Esophagus squamous epithelium (tissue), 4 donors: ENCODE measurements at regions not wholly inside any gene's neighbourhood (a gene's known extent, or its start where the extent isn't known, plus 50 kb on each side); places are given as distances from the start of the nearest gene placed in this dataset.

Experiments used
- CTCF ChIP-seq, 6 experiments: fragments of 450-650 bp in 4 of 6; fragments of 200-600 bp in 2 of 6; sonication (generic) in 2 of 6; IDR thresholded peaks; one replicate each; pipeline ENCODE4 v1.5.1; 2016 to 2019; ENCODE audit warnings: antibody characterized with exemption in 6 of 6, mild to moderate bottlenecking in 4 of 6, moderate library complexity in 4 of 6
- POLR2A ChIP-seq, 4 donors: fragments of 450-650 bp; IDR thresholded peaks; one replicate each; pipeline ENCODE4 v1.6.1; 2017; ENCODE audit warnings: antibody characterized with exemption in 4 of 4, mild to moderate bottlenecking in 4 of 4, moderate library complexity in 3 of 4

GRCh38 chr9:119792242-119792641 is 423.0 kb upstream of the BRINP1 start:
- TF ChIP-seq CTCF (IDR thresholded peaks at IDR 0.05) (no peak), POLR2A (IDR thresholded peaks at IDR 0.05) (no peak)
